Choroid plexus epithelial cell (primary cell): ENCODE measurements at regions not wholly inside any gene's neighbourhood (a gene's known extent, or its start where the extent isn't known, plus 50 kb on each side); places are given as distances from the start of the nearest gene placed in this dataset.

Source experiments
- DNase-seq: peaks from one replicate; pipeline ENCODE4 v3.0.0-alpha.2; 2010; ENCODE audit warnings: low read depth
- H3K4me3 ChIP-seq: 2 replicates; pipeline ENCODE4 v1.5.1; 2011; ENCODE audit warnings: low read depth, mild to moderate bottlenecking, control low read depth, low read length, moderate library complexity
- TF ChIP-seq, protein P1 (sequence below): conservative IDR thresholded peaks from 2 replicates; pipeline ENCODE4 v1.5.1; 2011; ENCODE audit warnings: low read depth, mild to moderate bottlenecking, control low read depth, inconsistent platforms, low read length, moderate library complexity

DNA sequence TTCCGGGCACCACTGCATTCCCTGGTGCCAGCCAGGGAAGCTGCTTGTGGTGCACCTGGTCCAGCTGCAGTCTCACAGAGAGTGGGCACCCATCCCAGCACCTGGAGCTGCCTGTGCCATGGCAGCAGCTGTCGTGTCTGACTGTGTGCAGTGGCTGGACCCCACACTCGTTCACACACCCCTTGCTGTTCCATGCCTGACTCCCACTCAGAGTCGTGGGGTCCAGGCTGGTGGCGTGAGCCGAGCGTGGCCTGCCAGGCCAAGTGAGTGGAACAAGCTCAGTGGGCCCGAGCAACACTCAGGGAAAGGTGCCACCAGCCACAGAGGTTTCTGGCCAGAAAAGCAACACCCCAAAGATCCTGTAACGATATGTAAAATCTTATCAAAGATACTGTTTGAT lies 97.2 kb upstream of the KCNK1 start:
- TF ChIP-seq, protein P1, sequence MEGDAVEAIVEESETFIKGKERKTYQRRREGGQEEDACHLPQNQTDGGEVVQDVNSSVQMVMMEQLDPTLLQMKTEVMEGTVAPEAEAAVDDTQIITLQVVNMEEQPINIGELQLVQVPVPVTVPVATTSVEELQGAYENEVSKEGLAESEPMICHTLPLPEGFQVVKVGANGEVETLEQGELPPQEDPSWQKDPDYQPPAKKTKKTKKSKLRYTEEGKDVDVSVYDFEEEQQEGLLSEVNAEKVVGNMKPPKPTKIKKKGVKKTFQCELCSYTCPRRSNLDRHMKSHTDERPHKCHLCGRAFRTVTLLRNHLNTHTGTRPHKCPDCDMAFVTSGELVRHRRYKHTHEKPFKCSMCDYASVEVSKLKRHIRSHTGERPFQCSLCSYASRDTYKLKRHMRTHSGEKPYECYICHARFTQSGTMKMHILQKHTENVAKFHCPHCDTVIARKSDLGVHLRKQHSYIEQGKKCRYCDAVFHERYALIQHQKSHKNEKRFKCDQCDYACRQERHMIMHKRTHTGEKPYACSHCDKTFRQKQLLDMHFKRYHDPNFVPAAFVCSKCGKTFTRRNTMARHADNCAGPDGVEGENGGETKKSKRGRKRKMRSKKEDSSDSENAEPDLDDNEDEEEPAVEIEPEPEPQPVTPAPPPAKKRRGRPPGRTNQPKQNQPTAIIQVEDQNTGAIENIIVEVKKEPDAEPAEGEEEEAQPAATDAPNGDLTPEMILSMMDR, result no peak
- DNase-seq, result no peak
- no peak overlapping the region for H3K4me3 ChIP-seq

DNA sequence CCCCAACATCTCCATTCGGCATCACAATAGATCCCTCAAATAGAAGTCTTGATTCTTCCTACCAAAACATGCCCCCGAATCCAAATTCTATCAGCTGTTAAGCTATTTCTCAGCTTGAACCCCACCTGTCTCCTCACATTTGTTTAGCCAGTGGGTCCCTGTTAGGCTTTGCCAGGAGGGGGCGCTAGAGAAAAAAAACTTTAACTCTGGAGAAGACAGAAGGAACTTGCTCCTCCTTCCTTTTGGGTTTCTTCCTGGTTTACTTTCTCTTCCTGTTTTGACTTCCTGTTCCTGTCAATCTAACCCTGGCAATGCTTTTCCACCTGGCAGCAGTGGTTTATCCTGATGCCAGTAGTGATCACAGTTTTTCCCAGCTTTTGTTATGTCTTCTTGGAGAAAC lies 95.6 kb upstream of the KCNK1 start:
- no peak overlapping the region for H3K4me3 ChIP-seq
- no peak for DNase-seq
- TF ChIP-seq, protein P1, result peak; percentile 21

DNA sequence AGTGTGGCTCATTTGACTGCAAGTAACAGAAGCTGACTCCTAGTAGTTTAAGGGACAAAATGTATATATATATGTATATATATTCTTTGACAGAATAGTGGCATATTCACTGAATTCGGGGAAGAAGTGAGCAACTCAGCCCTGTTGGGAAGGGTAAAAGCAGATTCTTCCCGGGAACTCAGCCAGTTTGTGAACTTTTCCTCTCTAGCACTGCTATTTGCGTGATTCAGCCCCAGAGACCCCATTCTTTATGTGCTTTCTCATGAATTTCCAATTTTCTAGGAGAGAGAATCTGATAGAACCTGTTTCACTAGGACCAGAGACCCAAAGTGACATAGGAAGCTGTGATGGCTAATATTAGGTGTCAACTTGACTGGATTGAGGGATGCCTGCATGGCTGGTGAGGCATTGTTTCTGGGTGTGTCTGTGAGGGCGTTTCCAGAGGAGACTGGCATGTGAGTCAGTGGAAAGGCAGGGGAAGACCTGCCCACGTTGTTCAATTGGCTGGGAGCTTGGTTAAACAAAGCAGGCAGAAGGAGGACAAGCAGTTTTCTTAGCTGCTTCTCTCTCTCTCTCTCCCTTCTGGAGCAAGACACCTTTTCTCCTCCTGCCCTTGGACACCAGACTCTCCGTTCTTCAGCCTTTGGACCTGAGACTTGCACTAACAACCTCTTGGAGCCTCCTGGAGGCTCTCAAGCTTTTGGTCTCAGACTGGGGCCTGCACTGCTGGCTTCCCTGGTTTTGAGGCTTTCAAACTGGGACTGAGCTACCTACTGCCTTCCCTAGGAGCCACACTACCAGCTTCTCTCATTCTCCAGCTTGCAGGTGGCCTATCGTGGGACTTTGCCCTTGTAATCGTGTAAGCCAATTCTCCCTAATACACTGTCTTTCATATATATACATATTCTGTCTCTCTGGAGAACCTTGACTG lies 93.4 kb upstream of the KCNK1 start:
- no peak overlapping the region for H3K4me3 ChIP-seq
- TF ChIP-seq, protein P1, result no peak
- DNase-seq, result no peak

DNA sequence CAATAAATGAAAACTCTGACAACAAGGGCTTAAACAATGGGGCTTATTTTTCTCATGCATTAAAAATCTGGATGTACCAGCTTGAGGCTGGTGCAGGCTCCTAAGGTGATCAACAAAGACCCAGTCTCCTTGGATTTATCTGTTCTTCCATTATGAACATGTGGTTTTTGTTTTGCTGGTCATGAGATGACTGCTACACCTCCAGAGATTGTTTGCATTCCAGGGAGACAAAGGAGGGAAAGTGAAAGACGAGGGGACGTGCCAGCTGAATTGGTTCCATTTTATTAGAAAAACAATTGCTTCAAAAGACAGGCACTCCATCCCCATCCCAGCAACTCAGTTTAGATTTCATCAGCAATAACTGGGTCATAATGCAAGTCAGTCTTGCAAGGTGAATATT lies 90.9 kb upstream of the KCNK1 start:
- DNase-seq, result no peak
- TF ChIP-seq, protein P1, result no peak
- H3K4me3 ChIP-seq, result no peak overlapping the region

DNA sequence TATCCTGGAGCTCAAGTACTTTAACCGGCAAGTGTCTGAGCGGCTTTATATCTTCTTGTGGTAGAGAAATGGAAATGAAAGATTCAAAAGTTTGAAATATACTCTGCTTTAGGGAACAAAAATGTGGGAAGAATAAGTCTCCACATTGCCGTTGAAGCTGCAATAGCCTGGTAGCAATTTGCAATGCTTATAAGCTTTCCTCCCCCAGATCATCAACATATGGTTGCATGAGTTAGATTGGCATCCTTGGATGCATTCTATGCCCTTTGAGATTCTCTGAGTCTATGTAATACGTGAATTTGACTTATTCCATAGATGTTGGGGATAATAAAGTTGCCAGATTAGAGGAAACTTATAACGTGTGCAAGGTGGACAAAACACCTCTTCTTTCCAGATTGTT lies 86.1 kb upstream of the KCNK1 start:
- TF ChIP-seq, protein P1, result no peak
- H3K4me3 ChIP-seq, result no peak overlapping the region
- no peak for DNase-seq

DNA sequence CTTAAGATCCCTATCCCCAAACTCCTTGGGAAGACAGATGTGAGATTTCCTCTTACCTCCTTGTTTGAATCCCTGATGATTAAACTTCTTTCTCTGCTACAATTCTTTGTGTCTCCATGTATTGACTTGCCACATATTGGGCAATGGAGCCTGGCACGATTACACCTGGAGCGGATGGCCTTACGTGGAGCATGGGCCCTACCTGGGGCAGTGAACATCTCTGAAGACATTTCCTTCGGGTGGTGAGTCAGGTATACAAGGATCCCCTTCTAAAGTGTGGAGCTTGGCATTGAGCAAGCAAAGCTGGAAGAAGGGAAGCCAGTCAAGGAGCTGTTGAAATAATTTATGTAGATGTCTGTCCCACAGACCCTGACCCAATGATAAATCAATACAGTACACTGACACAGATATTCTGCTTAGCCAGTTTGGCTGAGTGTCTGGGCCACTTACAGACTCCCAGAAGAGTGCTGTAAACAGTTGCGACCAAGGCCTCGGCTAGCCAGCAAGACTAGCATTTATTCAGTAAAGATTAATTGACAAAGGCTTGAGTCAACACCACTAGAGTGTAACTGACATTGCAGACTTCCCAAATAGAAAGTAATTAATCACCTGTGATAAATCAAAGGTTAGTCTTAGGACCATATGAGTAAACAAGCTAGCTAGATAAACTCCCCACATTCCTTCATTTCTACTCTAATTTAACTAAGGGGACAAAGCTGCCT lies 83.1 kb upstream of the KCNK1 start:
- H3K4me3 ChIP-seq, result no peak overlapping the region
- TF ChIP-seq, protein P1, result no peak
- no peak for DNase-seq
